Nephron (organoid): ENCODE measurements at regions not wholly inside any gene's neighbourhood (a gene's known extent, or its start where the extent isn't known, plus 50 kb on each side); places are given as distances from the start of the nearest gene placed in this dataset.

Source experiments
- H3K27ac Mint-ChIP-seq, 3 experiments: 2 replicates each; pipeline ENCODE4 v1.8.0; 2020; ENCODE audit warnings: mixed read lengths in 3 of 3, mild to moderate bottlenecking in 2 of 3, moderate library complexity in 1 of 3
- H3K27me3 Mint-ChIP-seq: 2 replicates; pipeline ENCODE4 v1.8.0; 2021; ENCODE audit warnings: low read depth, mild to moderate bottlenecking, moderate library complexity, mixed read lengths
- H3K36me3 Mint-ChIP-seq: 2 replicates; pipeline ENCODE4 v1.8.0; 2020; ENCODE audit warnings: low read depth, mixed read lengths
- H3K4me1 Mint-ChIP-seq: 2 replicates; pipeline ENCODE4 v1.8.0; 2020; ENCODE audit warnings: mixed read lengths
- H3K4me3 Mint-ChIP-seq, 3 experiments: 2 replicates each; pipeline ENCODE4 v1.8.0; 2020; ENCODE audit warnings: mild to moderate bottlenecking in 3 of 3, mixed read lengths in 3 of 3, moderate library complexity in 2 of 3
- H3K9me3 Mint-ChIP-seq: 2 replicates; pipeline ENCODE4 v1.8.0; 2020; ENCODE audit warnings: mixed read lengths
- CTCF ChIP-seq, 3 experiments: fragments of 200-600 bp; sonication (generic); IDR thresholded peaks; one replicate each; pipeline ENCODE4 v1.5.0; 2021; ENCODE audit warnings: antibody characterized with exemption in 3 of 3; ENCODE audit not compliant: unreplicated experiment in 3 of 3

GRCh38 chr9:20270161-20270560 lies 352.1 kb downstream of the MLLT3 start:
- Mint-ChIP-seq H3K27me3 (no peaks in the 10 kb centered on the region), H3K27ac (no peak overlapping the region), H3K4me3 (no peak overlapping the region), H3K36me3 (peaks cover 4% of the 10 kb centered on the region), H3K9me3 (peaks cover 24% of the 10 kb centered on the region), H3K4me1 (peaks cover 6% of the 10 kb centered on the region)
- TF ChIP-seq CTCF (IDR thresholded peaks at IDR 0.05; ENCODE audit: unreplicated experiment in 3 of 3), result no peak

GRCh38 chr9:20269620-20270019 lies 352.7 kb downstream of the MLLT3 start:
- Mint-ChIP-seq H3K9me3 (peaks cover 19% of the 10 kb centered on the region), H3K27me3 (no peaks in the 10 kb centered on the region)

GRCh38 chr9:20264896-20265295 lies 357.4 kb downstream of the MLLT3 start:
- H3K4me3 Mint-ChIP-seq, result no peak overlapping the region
- H3K9me3 Mint-ChIP-seq, result peaks cover 8% of the 10 kb centered on the region
- H3K27me3 Mint-ChIP-seq, result no peaks in the 10 kb centered on the region
- TF ChIP-seq CTCF (IDR thresholded peaks at IDR 0.05; ENCODE audit: unreplicated experiment in 3 of 3), result no peak
- H3K4me1 Mint-ChIP-seq, result no peaks in the 10 kb centered on the region
- H3K27ac Mint-ChIP-seq, result no peak overlapping the region
- peaks cover 4% of the 10 kb centered on the region for H3K36me3 Mint-ChIP-seq

More at GRCh38 chr9:20269620-20270019, 352.7 kb downstream of the MLLT3 start:
- H3K4me1 Mint-ChIP-seq, result peaks cover 6% of the 10 kb centered on the region
- no peak overlapping the region for H3K27ac Mint-ChIP-seq
- no peak for TF ChIP-seq CTCF (IDR thresholded peaks at IDR 0.05; ENCODE audit: unreplicated experiment in 3 of 3)
- peaks cover 4% of the 10 kb centered on the region for H3K36me3 Mint-ChIP-seq
- H3K4me3 Mint-ChIP-seq, result no peak overlapping the region

- Mint-ChIP-seq H3K4me3 (no peak overlapping the region), H3K4me1 (no peaks in the 10 kb centered on the region), H3K36me3 (peaks cover 4% of the 10 kb centered on the region), H3K27me3 (no peaks in the 10 kb centered on the region), H3K27ac (no peak overlapping the region), H3K9me3 (peaks cover 5% of the 10 kb centered on the region)
- TF ChIP-seq CTCF (IDR thresholded peaks at IDR 0.05; ENCODE audit: unreplicated experiment in 3 of 3), result no peak
Measured at GRCh38 chr9:20262611-20263010, 359.7 kb downstream of the MLLT3 start.

- H3K27me3 Mint-ChIP-seq, result peaks cover 4% of the 10 kb centered on the region
- H3K27ac Mint-ChIP-seq, result no peak overlapping the region
- no peaks in the 10 kb centered on the region for H3K9me3 Mint-ChIP-seq
- no peak overlapping the region for H3K4me3 Mint-ChIP-seq
- no peaks in the 10 kb centered on the region for H3K36me3 Mint-ChIP-seq
- no peaks in the 10 kb centered on the region for H3K4me1 Mint-ChIP-seq
- no peak for TF ChIP-seq CTCF (IDR thresholded peaks at IDR 0.05; ENCODE audit: unreplicated experiment in 3 of 3)
Measured at GRCh38 chr9:20256284-20256948, 365.9 kb downstream of the MLLT3 start.

GRCh38 chr9:20255052-20255451 lies 367.2 kb downstream of the MLLT3 start:
- Mint-ChIP-seq H3K36me3 (no peaks in the 10 kb centered on the region), H3K4me3 (no peak overlapping the region)

More at GRCh38 chr9:20255052-20255451, 367.2 kb downstream of the MLLT3 start:
- H3K27ac Mint-ChIP-seq, result no peak overlapping the region
- no peak for TF ChIP-seq CTCF (IDR thresholded peaks at IDR 0.05; ENCODE audit: unreplicated experiment in 3 of 3)
- peaks cover 4% of the 10 kb centered on the region for H3K27me3 Mint-ChIP-seq
- H3K4me1 Mint-ChIP-seq, result no peaks in the 10 kb centered on the region
- peaks cover 2% of the 10 kb centered on the region for H3K9me3 Mint-ChIP-seq
